Neural cell (in vitro differentiated cells): ENCODE measurements at regions not wholly inside any gene's neighbourhood (a gene's known extent, or its start where the extent isn't known, plus 50 kb on each side); places are given as distances from the start of the nearest gene placed in this dataset.

ENCODE experiments used
- H2AFZ ChIP-seq: fragments of 200-600, 300-800 bp; sonication (generic), shearing (Covaris generic); 2 replicates; pipeline ENCODE4 v1.6.0; 2014; ENCODE audit warnings: low read depth, mild to moderate bottlenecking, antibody characterized with exemption, low read length, moderate library complexity
- H3F3A ChIP-seq: fragments of 200-600 bp; shearing (Covaris generic); 2 replicates; pipeline ENCODE4 v1.6.1; 2016; ENCODE audit warnings: mild to moderate bottlenecking, moderate library complexity, mixed read lengths, antibody characterized with exemption, low read length; ENCODE audit not compliant: insufficient read depth, poor library complexity, severe bottlenecking
- H3K27ac ChIP-seq: fragments of 200-600, 300-800 bp; sonication (generic), shearing (Covaris generic); 2 replicates; pipeline ENCODE4 v1.5.1; 2014; ENCODE audit warnings: mild to moderate bottlenecking, low read length, moderate library complexity
- H3K27me3 ChIP-seq: fragments of 300-800, 200-600 bp; sonication (generic), shearing (Covaris generic); 2 replicates; pipeline ENCODE4 v1.6.0; 2014; ENCODE audit warnings: mild to moderate bottlenecking, low read depth, low read length, moderate library complexity; ENCODE audit not compliant: insufficient read depth
- H3K36me3 ChIP-seq: fragments of 300-800, 200-600 bp; sonication (generic), shearing (Covaris generic); 2 replicates; pipeline ENCODE4 v1.5.1; 2014; ENCODE audit warnings: mild to moderate bottlenecking, antibody characterized with exemption, low read length, moderate library complexity; ENCODE audit not compliant: insufficient read depth
- H3K4me2 ChIP-seq: fragments of 300-800, 200-600 bp; sonication (generic), shearing (Covaris generic); 2 replicates; pipeline ENCODE4 v1.6.0; 2014; ENCODE audit warnings: mild to moderate bottlenecking, low read length
- H3K4me3 ChIP-seq: fragments of 300-800, 200-600 bp; sonication (generic), shearing (Covaris generic); 2 replicates; pipeline ENCODE4 v1.5.1; 2014; ENCODE audit warnings: mild to moderate bottlenecking, low read length, moderate library complexity
- H3K79me2 ChIP-seq: fragments of 200-600 bp; shearing (Covaris generic); replicated peaks from 2 replicates; pipeline ENCODE4 v1.6.0; 2014; ENCODE audit warnings: mild to moderate bottlenecking, low read length, moderate library complexity; ENCODE audit not compliant: insufficient read depth
- H3K9ac ChIP-seq: fragments of 300-800, 200-600 bp; sonication (generic), shearing (Covaris generic); 2 replicates; pipeline ENCODE4 v1.6.1; 2016; ENCODE audit warnings: mild to moderate bottlenecking, low read length, mixed read lengths
- H3K9me2 ChIP-seq: fragments of 200-600 bp; shearing (Covaris generic); 2 replicates; pipeline ENCODE4 v1.6.1; 2016; ENCODE audit warnings: mild to moderate bottlenecking, low read length, mixed read lengths; ENCODE audit not compliant: insufficient read depth
- H3K9me3 ChIP-seq: fragments of 200-600, 300-800 bp; sonication (generic), shearing (Covaris generic); 2 replicates; pipeline ENCODE4 v1.6.1; 2016; ENCODE audit warnings: mild to moderate bottlenecking, mixed run types, low read length, moderate library complexity, mixed read lengths
- H4K20me1 ChIP-seq: fragments of 200-600 bp; shearing (Covaris generic); 2 replicates; pipeline ENCODE4 v1.6.1; 2016; ENCODE audit warnings: mild to moderate bottlenecking, mixed run types; ENCODE audit not compliant: insufficient read depth
- EP300 ChIP-seq: fragments of 450-650 bp; conservative IDR thresholded peaks from 2 replicates; pipeline ENCODE4 v1.6.1; 2014; ENCODE audit warnings: antibody characterized with exemption, mild to moderate bottlenecking, moderate library complexity; ENCODE audit not compliant: poor library complexity, severe bottlenecking
- EZH2 ChIP-seq: fragments of 200-600, 300-800 bp; shearing (Covaris generic), sonication (generic); IDR thresholded peaks from 2 replicates; pipeline ENCODE4 v1.6.1; 2014; ENCODE audit warnings: antibody characterized with exemption, low read length, borderline replicate concordance, mild to moderate bottlenecking; ENCODE audit not compliant: insufficient read depth, poor library complexity, severe bottlenecking
- MXI1 ChIP-seq: fragments of 450-650 bp; conservative IDR thresholded peaks from 2 replicates; pipeline ENCODE4 v1.6.1; 2014; ENCODE audit warnings: antibody characterized with exemption, mild to moderate bottlenecking; ENCODE audit not compliant: poor library complexity, severe bottlenecking
- RAD21 ChIP-seq: fragments of 450-650 bp; conservative IDR thresholded peaks from 2 replicates; pipeline ENCODE4 v1.6.1; 2014; ENCODE audit warnings: antibody characterized with exemption, mild to moderate bottlenecking, moderate library complexity
- TF ChIP-seq, protein P1 (sequence below): IDR thresholded peaks from 2 replicates; pipeline ENCODE4 v1.6.1; 2012; ENCODE audit warnings: borderline replicate concordance

GRCh38 chr3:187798531-187799530 is 53.6 kb upstream of the BCL6 start:
- no peaks in the 10 kb centered on the region for H3K79me2 ChIP-seq
- no peak for TF ChIP-seq EP300
- TF ChIP-seq EZH2: no peak
- H3K9me2 ChIP-seq: no peaks in the 10 kb centered on the region
- no peak overlapping the region for H3K9ac ChIP-seq
- H3K27ac ChIP-seq: no peak overlapping the region
- H3F3A ChIP-seq: no peaks in the 10 kb centered on the region
- no peak overlapping the region for H3K4me3 ChIP-seq
- no peak overlapping the region for H2AFZ ChIP-seq
- no peaks in the 10 kb centered on the region for H3K9me3 ChIP-seq
- H3K4me2 ChIP-seq: no peak overlapping the region
- no peaks in the 10 kb centered on the region for H3K27me3 ChIP-seq
- H4K20me1 ChIP-seq: no peaks in the 10 kb centered on the region
- H3K36me3 ChIP-seq: no peaks in the 10 kb centered on the region

DNA sequence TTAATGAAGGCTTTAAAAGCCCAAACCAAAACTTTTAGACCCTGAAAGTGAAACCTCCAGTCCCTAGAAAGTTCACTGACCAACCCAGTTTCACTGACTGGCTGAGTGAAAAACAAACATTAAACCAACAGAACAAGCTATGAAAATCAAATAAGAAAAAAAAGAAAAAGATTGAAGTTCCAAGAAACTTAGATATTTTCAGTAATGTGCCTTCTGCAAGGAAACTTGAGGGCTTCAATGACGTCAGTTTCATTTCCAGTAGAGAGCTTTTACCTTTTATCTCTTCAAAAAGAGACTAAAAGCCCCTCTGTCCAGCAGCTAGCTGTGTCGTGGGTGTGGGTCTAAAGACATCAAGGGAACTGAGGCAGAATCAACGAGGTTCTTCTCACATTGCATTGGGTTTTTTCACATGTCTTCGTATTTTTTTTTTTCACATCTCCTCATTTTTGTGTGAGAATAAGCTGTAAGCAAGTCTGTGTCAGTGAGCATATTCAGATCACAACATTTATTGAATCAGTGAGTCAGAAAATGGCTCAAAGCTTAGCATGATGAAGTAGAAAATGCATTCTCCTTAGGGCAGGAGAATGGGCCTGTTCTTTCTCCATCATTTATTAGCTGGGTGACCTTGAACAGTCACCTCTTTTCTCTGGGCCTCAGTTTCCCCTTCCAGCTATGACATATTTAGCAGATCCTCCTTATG is 54.8 kb upstream of the BCL6 start:
- H4K20me1 ChIP-seq: no peaks in the 10 kb centered on the region
- H3K27me3 ChIP-seq: no peaks in the 10 kb centered on the region
- H3K9me2 ChIP-seq: no peaks in the 10 kb centered on the region
- no peak overlapping the region for H3K27ac ChIP-seq
- H3K36me3 ChIP-seq: no peaks in the 10 kb centered on the region
- H3K4me2 ChIP-seq: no peak overlapping the region
- H3K79me2 ChIP-seq: no peaks in the 10 kb centered on the region
- no peak overlapping the region for H3K9ac ChIP-seq
- no peak overlapping the region for H2AFZ ChIP-seq
- H3F3A ChIP-seq: no peaks in the 10 kb centered on the region
- TF ChIP-seq RAD21: no peak
- H3K9me3 ChIP-seq: no peaks in the 10 kb centered on the region
- H3K4me3 ChIP-seq: no peak overlapping the region

- H3K79me2 ChIP-seq: no peaks in the 10 kb centered on the region
- no peaks in the 10 kb centered on the region for H3K9me2 ChIP-seq
- no peaks in the 10 kb centered on the region for H3F3A ChIP-seq
- no peak overlapping the region for H3K27ac ChIP-seq
- H4K20me1 ChIP-seq: no peaks in the 10 kb centered on the region
- H3K36me3 ChIP-seq: no peaks in the 10 kb centered on the region
- no peak for TF ChIP-seq MXI1
- no peak for TF ChIP-seq RAD21
- TF ChIP-seq, protein P1, sequence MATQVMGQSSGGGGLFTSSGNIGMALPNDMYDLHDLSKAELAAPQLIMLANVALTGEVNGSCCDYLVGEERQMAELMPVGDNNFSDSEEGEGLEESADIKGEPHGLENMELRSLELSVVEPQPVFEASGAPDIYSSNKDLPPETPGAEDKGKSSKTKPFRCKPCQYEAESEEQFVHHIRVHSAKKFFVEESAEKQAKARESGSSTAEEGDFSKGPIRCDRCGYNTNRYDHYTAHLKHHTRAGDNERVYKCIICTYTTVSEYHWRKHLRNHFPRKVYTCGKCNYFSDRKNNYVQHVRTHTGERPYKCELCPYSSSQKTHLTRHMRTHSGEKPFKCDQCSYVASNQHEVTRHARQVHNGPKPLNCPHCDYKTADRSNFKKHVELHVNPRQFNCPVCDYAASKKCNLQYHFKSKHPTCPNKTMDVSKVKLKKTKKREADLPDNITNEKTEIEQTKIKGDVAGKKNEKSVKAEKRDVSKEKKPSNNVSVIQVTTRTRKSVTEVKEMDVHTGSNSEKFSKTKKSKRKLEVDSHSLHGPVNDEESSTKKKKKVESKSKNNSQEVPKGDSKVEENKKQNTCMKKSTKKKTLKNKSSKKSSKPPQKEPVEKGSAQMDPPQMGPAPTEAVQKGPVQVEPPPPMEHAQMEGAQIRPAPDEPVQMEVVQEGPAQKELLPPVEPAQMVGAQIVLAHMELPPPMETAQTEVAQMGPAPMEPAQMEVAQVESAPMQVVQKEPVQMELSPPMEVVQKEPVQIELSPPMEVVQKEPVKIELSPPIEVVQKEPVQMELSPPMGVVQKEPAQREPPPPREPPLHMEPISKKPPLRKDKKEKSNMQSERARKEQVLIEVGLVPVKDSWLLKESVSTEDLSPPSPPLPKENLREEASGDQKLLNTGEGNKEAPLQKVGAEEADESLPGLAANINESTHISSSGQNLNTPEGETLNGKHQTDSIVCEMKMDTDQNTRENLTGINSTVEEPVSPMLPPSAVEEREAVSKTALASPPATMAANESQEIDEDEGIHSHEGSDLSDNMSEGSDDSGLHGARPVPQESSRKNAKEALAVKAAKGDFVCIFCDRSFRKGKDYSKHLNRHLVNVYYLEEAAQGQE: no peak
- no peak for TF ChIP-seq EZH2
- TF ChIP-seq EP300: no peak
- no peaks in the 10 kb centered on the region for H3K27me3 ChIP-seq
- H3K9me3 ChIP-seq: no peaks in the 10 kb centered on the region
- no peak overlapping the region for H2AFZ ChIP-seq
- H3K4me2 ChIP-seq: no peak overlapping the region
- no peak overlapping the region for H3K4me3 ChIP-seq
- H3K9ac ChIP-seq: no peak overlapping the region
These were observed 55.9 kb upstream of the BCL6 start for GRCh38 chr3:187801152-187801551.
